ENCODE measurements at regions not wholly inside any gene's neighbourhood (a gene's known extent, or its start where the extent isn't known, plus 50 kb on each side); places are given as distances from the start of the nearest gene placed in this dataset.

- intact Hi-C loops (cut with micrococcal nuclease): no loop called here
Observed at GRCh38 chr20:12019715-12020114, 102.0 kb downstream of the BTBD3 start.

DNA sequence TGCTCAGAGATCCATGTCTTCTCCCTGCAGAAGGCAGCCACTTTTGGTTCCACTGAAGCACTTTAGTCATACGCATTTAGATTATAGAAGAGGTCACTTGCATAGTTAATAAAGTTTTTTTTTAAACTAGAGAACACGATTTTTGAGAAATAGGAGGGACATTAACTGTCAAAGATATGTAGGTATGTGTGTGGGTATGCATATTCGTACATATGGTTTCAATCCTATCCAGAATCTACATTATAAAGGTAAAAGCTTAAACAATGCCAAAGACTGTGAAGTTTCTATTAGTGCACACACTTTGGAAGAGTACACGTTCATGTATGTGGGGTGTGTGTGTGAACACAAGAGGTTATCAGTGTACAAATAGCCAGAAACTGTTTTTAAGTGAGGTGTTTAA is 103.2 kb downstream of the BTBD3 start:
- FAIRE-seq: no peak

More at GRCh38 chr20:12019715-12020114, 102.0 kb downstream of the BTBD3 start:
- CTCF ChIA-PET (ENCODE audit: low intra/inter-chr PET ratio): no interaction called here
- Histone ChIP-seq H3K4me3 (no peak overlapping the region), H3K4me2 (ENCODE audit: insufficient read depth, low read length) (no peak overlapping the region), H2AFZ (ENCODE audit: low read depth, low read length) (no peak overlapping the region), H3K27me3 (ENCODE audit: control insufficient read depth in 2 of 2, insufficient read depth in 2 of 2, low read length in 2 of 2) (no peaks in the 10 kb centered on the region), H3K9me3 (replicated peaks; ENCODE audit: control insufficient read depth, insufficient read depth, low read depth, low read length) (no peaks in the 10 kb centered on the region), H3K4me1 (replicated peaks in 1 of 2; ENCODE audit: control insufficient read depth in 2 of 2, insufficient read depth in 2 of 2, low read length in 2 of 2) (no peaks in the 10 kb centered on the region), H3K9ac (ENCODE audit: insufficient read depth in 1 of 2, low read depth in 2 of 2, low read length in 2 of 2) (no peak overlapping the region), H3K27ac (ENCODE audit: extremely low read depth, low read depth, low read length) (no peak overlapping the region), H3K36me3 (ENCODE audit: control insufficient read depth, insufficient read depth, low read length) (no peaks in the 10 kb centered on the region), H3K9me1 (ENCODE audit: control insufficient read depth, insufficient read depth, low read length) (no peaks in the 10 kb centered on the region), H4K20me1 (replicated peaks; ENCODE audit: control insufficient read depth, insufficient read depth, low read length) (no peaks in the 10 kb centered on the region), H3K79me2 (ENCODE audit: control insufficient read depth, insufficient read depth, low read length) (no peaks in the 10 kb centered on the region)
- TF ChIP-seq U2AF2 (optimal IDR thresholded peaks at IDR 0.05; ENCODE audit: low read depth, low read length): no peak
- TF ChIP-seq CXXC5 (CRISPR knock-in tag; IDR thresholded peaks at IDR 0.05): no peak
- no peak for TF ChIP-seq ZBTB8A (IDR thresholded peaks at IDR 0.05; ENCODE audit: partially characterized antibody)
- TF ChIP-seq, protein P1, sequence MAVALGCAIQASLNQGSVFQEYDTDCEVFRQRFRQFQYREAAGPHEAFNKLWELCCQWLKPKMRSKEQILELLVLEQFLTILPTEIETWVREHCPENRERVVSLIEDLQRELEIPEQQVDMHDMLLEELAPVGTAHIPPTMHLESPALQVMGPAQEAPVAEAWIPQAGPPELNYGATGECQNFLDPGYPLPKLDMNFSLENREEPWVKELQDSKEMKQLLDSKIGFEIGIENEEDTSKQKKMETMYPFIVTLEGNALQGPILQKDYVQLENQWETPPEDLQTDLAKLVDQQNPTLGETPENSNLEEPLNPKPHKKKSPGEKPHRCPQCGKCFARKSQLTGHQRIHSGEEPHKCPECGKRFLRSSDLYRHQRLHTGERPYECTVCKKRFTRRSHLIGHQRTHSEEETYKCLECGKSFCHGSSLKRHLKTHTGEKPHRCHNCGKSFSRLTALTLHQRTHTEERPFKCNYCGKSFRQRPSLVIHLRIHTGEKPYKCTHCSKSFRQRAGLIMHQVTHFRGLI (CRISPR knock-in tag; IDR thresholded peaks at IDR 0.05): no peak
- WGBS (ENCODE audit: insufficient coverage, low coverage, missing lambda C conversion rate): 0% methylated on average over 3 of the region's 3 CpGs
- in situ Hi-C loops (cut with MboI): no loop called here
- POLR2A ChIA-PET: no interaction called here
- no peak for ATAC-seq
- no peak for DNase-seq (ENCODE audit: extremely low read depth in 1 of 4, low spot score in 3 of 4)
- no TSS peak for BruUV-seq (replicated peaks)
- no peak for FAIRE-seq

More for the DNA sequence above, 103.2 kb downstream of the BTBD3 start:
- no peak for DNase-seq (ENCODE audit: extremely low read depth in 1 of 4, low spot score in 3 of 4)
- Histone ChIP-seq H3K79me2 (ENCODE audit: control insufficient read depth, insufficient read depth, low read length) (no peaks in the 10 kb centered on the region), H3K27ac (ENCODE audit: extremely low read depth, low read depth, low read length) (no peak overlapping the region), H3K9ac (ENCODE audit: insufficient read depth in 1 of 2, low read depth in 2 of 2, low read length in 2 of 2) (no peak overlapping the region), H3K9me1 (ENCODE audit: control insufficient read depth, insufficient read depth, low read length) (no peaks in the 10 kb centered on the region), H3K27me3 (ENCODE audit: control insufficient read depth in 2 of 2, insufficient read depth in 2 of 2, low read length in 2 of 2) (no peaks in the 10 kb centered on the region), H3K9me3 (replicated peaks; ENCODE audit: control insufficient read depth, insufficient read depth, low read depth, low read length) (no peaks in the 10 kb centered on the region), H3K4me2 (ENCODE audit: insufficient read depth, low read length) (no peak overlapping the region), H4K20me1 (replicated peaks; ENCODE audit: control insufficient read depth, insufficient read depth, low read length) (no peaks in the 10 kb centered on the region), H3K36me3 (ENCODE audit: control insufficient read depth, insufficient read depth, low read length) (no peaks in the 10 kb centered on the region), H3K4me3 (no peak overlapping the region), H2AFZ (ENCODE audit: low read depth, low read length) (no peak overlapping the region), H3K4me1 (replicated peaks in 1 of 2; ENCODE audit: control insufficient read depth in 2 of 2, insufficient read depth in 2 of 2, low read length in 2 of 2) (no peaks in the 10 kb centered on the region)
- in situ Hi-C loops (cut with MboI) (no loop called here), intact Hi-C loops (cut with micrococcal nuclease) (no loop called here)
- BruUV-seq (replicated peaks): no TSS peak
- ATAC-seq: no peak
- ChIA-PET CTCF (ENCODE audit: low intra/inter-chr PET ratio) (no interaction called here), POLR2A (no interaction called here)
- TF ChIP-seq TAF1 (IDR thresholded peaks at IDR 0.05; ENCODE audit: control insufficient read depth, extremely low read depth, insufficient read depth, low read length, severe bottlenecking) (no peak), RAD51 (IDR thresholded peaks at IDR 0.05; ENCODE audit: borderline replicate concordance, low read depth) (no peak), DACH1 (IDR thresholded peaks at IDR 0.05; ENCODE audit: partially characterized antibody) (no peak)
- 0% methylated on average over 4 of the region's 4 CpGs for WGBS (ENCODE audit: insufficient coverage, low coverage, missing lambda C conversion rate)
